ENCODE measurements at regions not wholly inside any gene's neighbourhood (a gene's known extent, or its start where the extent isn't known, plus 50 kb on each side); places are given as distances from the start of the nearest gene placed in this dataset.

DNA sequence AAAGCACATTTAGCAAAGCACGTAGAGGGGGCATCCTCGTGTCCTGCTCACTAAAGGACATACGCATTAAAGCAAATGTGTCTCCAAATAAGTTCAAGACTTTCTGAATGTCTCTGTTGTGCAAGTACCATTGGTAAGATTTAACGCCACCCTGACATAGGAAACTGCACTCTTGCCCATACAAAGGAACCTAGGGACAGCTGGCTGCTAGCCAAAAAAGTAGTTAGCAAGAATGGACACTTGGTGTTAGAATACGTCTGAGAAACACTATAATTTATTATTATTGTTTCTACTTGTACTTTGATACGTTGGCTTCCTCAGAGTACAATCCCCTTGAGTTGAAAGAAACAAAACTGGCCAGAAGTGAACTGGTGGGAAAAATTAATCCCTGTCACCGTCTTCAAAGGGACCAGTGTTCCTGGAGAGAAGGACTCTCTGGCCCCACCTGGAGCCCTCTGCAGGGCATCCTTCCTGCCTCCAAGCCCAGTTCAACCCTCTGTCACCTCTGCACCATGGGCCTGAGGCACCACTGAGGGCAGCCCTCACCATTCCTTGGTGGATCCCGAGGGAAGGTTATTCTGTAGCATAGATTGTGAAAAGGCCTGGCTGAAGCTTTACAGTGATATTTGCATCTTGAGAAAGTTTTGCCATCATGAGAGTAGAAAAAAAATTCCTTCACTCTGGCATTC lies 51.4 kb upstream of the APCDD1 start:
- no peaks in the 10 kb centered on the region for H3K79me2 ChIP-seq (ENCODE audit: control insufficient read depth, low read length)
- no peaks in the 10 kb centered on the region for H4K20me1 ChIP-seq (ENCODE audit: control insufficient read depth, insufficient read depth, low read depth, low read length)
- no peaks in the 10 kb centered on the region for H3K36me3 ChIP-seq (ENCODE audit: control insufficient read depth, low read length)
- no peak overlapping the region for H3K4me2 ChIP-seq (ENCODE audit: low read length)
- no peaks in the 10 kb centered on the region for H3K9me2 ChIP-seq (replicated peaks; ENCODE audit: control insufficient read depth, low read length)
- no peaks in the 10 kb centered on the region for H3F3A ChIP-seq (ENCODE audit: control insufficient read depth, insufficient read depth)
- H3K4me3 ChIP-seq (ENCODE audit: low read length) = no peak overlapping the region
- no peaks in the 10 kb centered on the region for H3K9me3 ChIP-seq (ENCODE audit: control insufficient read depth, insufficient read depth, low read length)
- no peaks in the 10 kb centered on the region for H3K4me1 ChIP-seq (ENCODE audit: control insufficient read depth, low read length)
- TF ChIP-seq EZH2phosphoT487 (IDR thresholded peaks at IDR 0.05; ENCODE audit: borderline replicate concordance, low read length) = no peak
- TF ChIP-seq, protein P1, sequence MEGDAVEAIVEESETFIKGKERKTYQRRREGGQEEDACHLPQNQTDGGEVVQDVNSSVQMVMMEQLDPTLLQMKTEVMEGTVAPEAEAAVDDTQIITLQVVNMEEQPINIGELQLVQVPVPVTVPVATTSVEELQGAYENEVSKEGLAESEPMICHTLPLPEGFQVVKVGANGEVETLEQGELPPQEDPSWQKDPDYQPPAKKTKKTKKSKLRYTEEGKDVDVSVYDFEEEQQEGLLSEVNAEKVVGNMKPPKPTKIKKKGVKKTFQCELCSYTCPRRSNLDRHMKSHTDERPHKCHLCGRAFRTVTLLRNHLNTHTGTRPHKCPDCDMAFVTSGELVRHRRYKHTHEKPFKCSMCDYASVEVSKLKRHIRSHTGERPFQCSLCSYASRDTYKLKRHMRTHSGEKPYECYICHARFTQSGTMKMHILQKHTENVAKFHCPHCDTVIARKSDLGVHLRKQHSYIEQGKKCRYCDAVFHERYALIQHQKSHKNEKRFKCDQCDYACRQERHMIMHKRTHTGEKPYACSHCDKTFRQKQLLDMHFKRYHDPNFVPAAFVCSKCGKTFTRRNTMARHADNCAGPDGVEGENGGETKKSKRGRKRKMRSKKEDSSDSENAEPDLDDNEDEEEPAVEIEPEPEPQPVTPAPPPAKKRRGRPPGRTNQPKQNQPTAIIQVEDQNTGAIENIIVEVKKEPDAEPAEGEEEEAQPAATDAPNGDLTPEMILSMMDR (IDR thresholded peaks at IDR 0.05; ENCODE audit: low read depth, low read length, poor library complexity, severe bottlenecking) = no peak
- H3K27me3 ChIP-seq (ENCODE audit: control insufficient read depth, low read length) = peaks cover 9% of the 10 kb centered on the region; the same call in 1 of the 2 replicates
- H3K27ac ChIP-seq (ENCODE audit: low read depth, low read length) = no peak overlapping the region

DNA sequence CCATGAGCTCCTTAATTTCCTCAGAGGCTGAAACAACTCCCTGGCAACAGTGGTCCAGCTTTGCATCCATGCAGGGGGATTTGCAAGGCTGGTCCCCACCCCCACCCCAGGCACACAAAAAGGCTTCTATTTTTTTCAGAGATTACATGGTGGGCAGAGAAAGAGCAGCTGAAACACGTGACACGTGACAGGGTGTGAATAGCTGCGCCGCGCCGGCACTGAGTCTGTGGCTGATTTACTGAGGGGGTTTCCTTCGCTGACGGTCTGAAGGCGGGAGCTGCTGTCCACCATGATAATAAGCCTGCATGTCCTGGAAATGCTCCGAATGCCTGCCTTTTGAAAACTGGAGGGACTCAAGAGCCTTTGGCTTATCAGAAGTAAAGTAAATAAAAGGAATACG lies 50.7 kb upstream of the APCDD1 start:
- Histone ChIP-seq H3K9me3 (ENCODE audit: control insufficient read depth, insufficient read depth, low read length) (no peaks in the 10 kb centered on the region), H3K4me3 (ENCODE audit: low read length) (no peak overlapping the region), H3F3A (ENCODE audit: control insufficient read depth, insufficient read depth) (no peaks in the 10 kb centered on the region), H3K79me2 (ENCODE audit: control insufficient read depth, low read length) (no peaks in the 10 kb centered on the region), H3K36me3 (ENCODE audit: control insufficient read depth, low read length) (no peaks in the 10 kb centered on the region), H3K4me1 (ENCODE audit: control insufficient read depth, low read length) (no peaks in the 10 kb centered on the region), H3K4me2 (ENCODE audit: low read length) (no peak overlapping the region), H3K9me2 (replicated peaks; ENCODE audit: control insufficient read depth, low read length) (no peaks in the 10 kb centered on the region), H3K27me3 (ENCODE audit: control insufficient read depth, low read length) (peaks cover 9% of the 10 kb centered on the region; the same call in 1 of the 2 replicates), H3K27ac (ENCODE audit: low read depth, low read length) (no peak overlapping the region), H4K20me1 (ENCODE audit: control insufficient read depth, insufficient read depth, low read depth, low read length) (no peaks in the 10 kb centered on the region)
- no peak for TF ChIP-seq EZH2phosphoT487 (IDR thresholded peaks at IDR 0.05; ENCODE audit: borderline replicate concordance, low read length)
- TF ChIP-seq, protein P1 (IDR thresholded peaks at IDR 0.05; ENCODE audit: low read depth, low read length, poor library complexity, severe bottlenecking) = no peak

DNA sequence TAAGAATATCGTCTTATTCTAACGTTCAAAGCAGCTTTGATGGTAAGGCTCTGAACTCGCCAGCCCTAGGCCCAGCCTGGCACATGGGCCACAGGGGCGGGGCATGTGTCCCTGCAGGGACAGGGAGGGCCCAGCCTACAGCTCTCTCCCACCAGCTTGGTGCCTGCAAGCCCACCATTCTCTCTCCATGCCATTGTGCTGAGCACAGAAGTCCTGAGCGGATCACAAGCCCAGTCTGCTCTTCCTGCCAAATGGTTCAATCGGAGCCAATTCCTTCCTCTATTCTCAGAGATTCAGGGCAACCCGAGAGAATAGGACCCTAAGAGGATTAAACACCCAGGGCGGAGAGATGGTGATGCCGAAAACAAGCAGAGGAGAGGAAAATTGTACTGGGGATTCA lies 50.3 kb upstream of the APCDD1 start:
- Histone ChIP-seq H3K27ac (ENCODE audit: low read depth, low read length) (no peak overlapping the region), H3F3A (ENCODE audit: control insufficient read depth, insufficient read depth) (no peaks in the 10 kb centered on the region), H3K4me1 (ENCODE audit: control insufficient read depth, low read length) (no peaks in the 10 kb centered on the region), H3K27me3 (ENCODE audit: control insufficient read depth, low read length) (peaks cover 9% of the 10 kb centered on the region; the same call in 1 of the 2 replicates), H3K9me3 (ENCODE audit: control insufficient read depth, insufficient read depth, low read length) (no peaks in the 10 kb centered on the region), H3K4me2 (ENCODE audit: low read length) (no peak overlapping the region), H3K79me2 (ENCODE audit: control insufficient read depth, low read length) (no peaks in the 10 kb centered on the region), H4K20me1 (ENCODE audit: control insufficient read depth, insufficient read depth, low read depth, low read length) (no peaks in the 10 kb centered on the region), H3K4me3 (ENCODE audit: low read length) (no peak overlapping the region), H3K36me3 (ENCODE audit: control insufficient read depth, low read length) (no peaks in the 10 kb centered on the region), H3K9me2 (replicated peaks; ENCODE audit: control insufficient read depth, low read length) (no peaks in the 10 kb centered on the region)
- TF ChIP-seq EZH2phosphoT487 (IDR thresholded peaks at IDR 0.05; ENCODE audit: borderline replicate concordance, low read length) = no peak
